ENCODE measurements at regions not wholly inside any gene's neighbourhood (a gene's known extent, or its start where the extent isn't known, plus 50 kb on each side); places are given as distances from the start of the nearest gene placed in this dataset.

- Mint-ChIP-seq H3K4me1 (no peaks in the 10 kb centered on the region), H3K36me3 (no peaks in the 10 kb centered on the region), H3K9me3 (peaks cover 0 to 8% (median 0%) of the 10 kb centered on the region in 7 donors), H3K27me3 (peaks cover 10% of the 10 kb centered on the region), H3K27ac (no peak overlapping the region), H3K4me3 (no peak overlapping the region)
- no peak for DNase-seq
- H3K4me1 ChIP-seq (ENCODE audit: control insufficient read depth, insufficient read depth, low read length, poor library complexity, severe bottlenecking) = no peaks in the 10 kb centered on the region
- no peaks in the 10 kb centered on the region for H3K36me3 ChIP-seq (ENCODE audit: control insufficient read depth, insufficient read depth, low read length)
- H3K27me3 ChIP-seq (ENCODE audit: control insufficient read depth, insufficient read depth, low read length) = no peaks in the 10 kb centered on the region
- ATAC-seq (ENCODE audit: low read depth in 2 of 2) = no peak
- no peaks in the 10 kb centered on the region for H3K9me3 ChIP-seq (ENCODE audit: control insufficient read depth in 2 of 2, low read length in 2 of 2)
- H3K27ac ChIP-seq (ENCODE audit: insufficient read depth, low read length, poor library complexity, severe bottlenecking) = no peak overlapping the region
- H3K4me3 ChIP-seq (ENCODE audit: low read depth, low read length) = no peak overlapping the region
These were observed 107.7 kb downstream of the FOXF2 start for GRCh38 chr6:1496836-1497760.

- DNase-seq (no peak), ATAC-seq (ENCODE audit: low read depth in 2 of 2) (no peak)
- no peaks in the 10 kb centered on the region for H3K9me3 ChIP-seq (ENCODE audit: control insufficient read depth in 2 of 2, low read length in 2 of 2)
- H3K4me1 Mint-ChIP-seq = no peaks in the 10 kb centered on the region
- H3K4me3 ChIP-seq (ENCODE audit: low read depth, low read length) = no peak overlapping the region
- H3K27me3 ChIP-seq (ENCODE audit: control insufficient read depth, insufficient read depth, low read length) = no peaks in the 10 kb centered on the region
- H3K27ac ChIP-seq (ENCODE audit: insufficient read depth, low read length, poor library complexity, severe bottlenecking) = no peak overlapping the region
- H3K4me3 Mint-ChIP-seq = no peak overlapping the region
- no peaks in the 10 kb centered on the region for H3K36me3 ChIP-seq (ENCODE audit: control insufficient read depth, insufficient read depth, low read length)
- peaks cover 0 to 8% (median 0%) of the 10 kb centered on the region in 7 donors for H3K9me3 Mint-ChIP-seq
- no peaks in the 10 kb centered on the region for H3K36me3 Mint-ChIP-seq
- H3K27me3 Mint-ChIP-seq = peaks cover 10% of the 10 kb centered on the region
- no peaks in the 10 kb centered on the region for H3K4me1 ChIP-seq (ENCODE audit: control insufficient read depth, insufficient read depth, low read length, poor library complexity, severe bottlenecking)
- no peak overlapping the region for H3K27ac Mint-ChIP-seq
These were observed 108.4 kb downstream of the FOXF2 start for GRCh38 chr6:1497761-1498105.

GRCh38 chr6:1498491-1499113, 109.2 kb downstream of the FOXF2 start:
- Mint-ChIP-seq H3K27me3 (peaks cover 10% of the 10 kb centered on the region), H3K9me3 (peaks cover 0 to 8% (median 0%) of the 10 kb centered on the region in 7 donors)

GRCh38 chr6:1499777-1500176, 109.9 kb upstream of the FOXC1 start:
- H3K27ac Mint-ChIP-seq = no peak overlapping the region
- Histone ChIP-seq H3K9me3 (ENCODE audit: control insufficient read depth in 2 of 2, low read length in 2 of 2) (no peaks in the 10 kb centered on the region), H3K27ac (ENCODE audit: insufficient read depth, low read length, poor library complexity, severe bottlenecking) (no peak overlapping the region), H3K4me1 (ENCODE audit: control insufficient read depth, insufficient read depth, low read length, poor library complexity, severe bottlenecking) (no peaks in the 10 kb centered on the region), H3K4me3 (ENCODE audit: low read depth, low read length) (no peak overlapping the region), H3K27me3 (ENCODE audit: control insufficient read depth, insufficient read depth, low read length) (peaks cover 2% of the 10 kb centered on the region), H3K36me3 (ENCODE audit: control insufficient read depth, insufficient read depth, low read length) (no peaks in the 10 kb centered on the region)
- H3K4me3 Mint-ChIP-seq = no peak overlapping the region
- H3K36me3 Mint-ChIP-seq = no peaks in the 10 kb centered on the region
- peaks cover 10% of the 10 kb centered on the region for H3K27me3 Mint-ChIP-seq
- H3K4me1 Mint-ChIP-seq = no peaks in the 10 kb centered on the region
- no peak for ATAC-seq (ENCODE audit: low read depth in 2 of 2)
- DNase-seq = no peak
- H3K9me3 Mint-ChIP-seq = peaks cover 0 to 8% (median 0%) of the 10 kb centered on the region in 7 donors

More at GRCh38 chr6:1498491-1499113, 109.2 kb downstream of the FOXF2 start:
- no peaks in the 10 kb centered on the region for H3K36me3 ChIP-seq (ENCODE audit: control insufficient read depth, insufficient read depth, low read length)
- H3K9me3 ChIP-seq (ENCODE audit: control insufficient read depth in 2 of 2, low read length in 2 of 2) = no peaks in the 10 kb centered on the region
- H3K4me3 Mint-ChIP-seq = no peak overlapping the region
- no peaks in the 10 kb centered on the region for H3K4me1 Mint-ChIP-seq
- no peak overlapping the region for H3K27ac ChIP-seq (ENCODE audit: insufficient read depth, low read length, poor library complexity, severe bottlenecking)
- DNase-seq = peak in 1 of 3 donors; percentile 4
- H3K27me3 ChIP-seq (ENCODE audit: control insufficient read depth, insufficient read depth, low read length) = peaks cover 2% of the 10 kb centered on the region
- H3K4me3 ChIP-seq (ENCODE audit: low read depth, low read length) = no peak overlapping the region
- H3K36me3 Mint-ChIP-seq = no peaks in the 10 kb centered on the region
- ATAC-seq (ENCODE audit: low read depth in 2 of 2) = no peak
- no peak overlapping the region for H3K27ac Mint-ChIP-seq
- H3K4me1 ChIP-seq (ENCODE audit: control insufficient read depth, insufficient read depth, low read length, poor library complexity, severe bottlenecking) = no peaks in the 10 kb centered on the region

DNA sequence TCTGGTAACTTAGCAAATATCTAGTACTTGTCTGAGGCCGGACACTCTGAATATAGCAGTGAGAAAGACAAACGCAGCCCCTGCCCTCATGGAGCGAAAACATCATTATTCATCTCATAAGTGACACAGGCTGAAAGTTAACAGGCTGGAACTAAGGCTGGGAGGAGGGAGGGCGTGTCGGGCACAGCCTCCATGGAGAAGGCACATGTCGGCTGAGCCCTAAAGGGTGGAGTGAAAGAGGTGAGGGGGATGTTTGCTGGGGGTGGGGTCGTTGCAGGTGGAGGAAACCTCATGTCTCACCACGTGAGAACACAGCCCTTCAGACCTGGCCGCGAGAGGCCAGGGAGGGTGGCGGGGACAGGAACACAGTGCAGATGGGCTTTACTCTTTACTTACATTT, 108.8 kb upstream of the FOXC1 start:
- Mint-ChIP-seq H3K4me3 (no peak overlapping the region), H3K36me3 (no peaks in the 10 kb centered on the region), H3K4me1 (no peaks in the 10 kb centered on the region), H3K27me3 (peaks cover 10% of the 10 kb centered on the region), H3K27ac (no peak overlapping the region), H3K9me3 (peaks cover 0 to 8% (median 0%) of the 10 kb centered on the region in 7 donors)
- peaks cover 2% of the 10 kb centered on the region for H3K27me3 ChIP-seq (ENCODE audit: control insufficient read depth, insufficient read depth, low read length)
- H3K27ac ChIP-seq (ENCODE audit: insufficient read depth, low read length, poor library complexity, severe bottlenecking) = no peak overlapping the region
- DNase-seq (no peak), ATAC-seq (ENCODE audit: low read depth in 2 of 2) (no peak)
- no peaks in the 10 kb centered on the region for H3K9me3 ChIP-seq (ENCODE audit: control insufficient read depth in 2 of 2, low read length in 2 of 2)
- no peaks in the 10 kb centered on the region for H3K36me3 ChIP-seq (ENCODE audit: control insufficient read depth, insufficient read depth, low read length)
- H3K4me3 ChIP-seq (ENCODE audit: low read depth, low read length) = no peak overlapping the region
- no peaks in the 10 kb centered on the region for H3K4me1 ChIP-seq (ENCODE audit: control insufficient read depth, insufficient read depth, low read length, poor library complexity, severe bottlenecking)

GRCh38 chr6:1502041-1502440, 107.7 kb upstream of the FOXC1 start:
- DNase-seq (no peak), ATAC-seq (ENCODE audit: low read depth in 2 of 2) (no peak)
- H3K36me3 ChIP-seq (ENCODE audit: control insufficient read depth, insufficient read depth, low read length) = no peaks in the 10 kb centered on the region
- no peaks in the 10 kb centered on the region for H3K36me3 Mint-ChIP-seq
- H3K9me3 Mint-ChIP-seq = peaks cover 0 to 3% (median 0%) of the 10 kb centered on the region in 7 donors
- no peak overlapping the region for H3K4me3 Mint-ChIP-seq
- H3K27me3 Mint-ChIP-seq = peaks cover 20% of the 10 kb centered on the region
- H3K4me3 ChIP-seq (ENCODE audit: low read depth, low read length) = no peak overlapping the region
- no peaks in the 10 kb centered on the region for H3K4me1 Mint-ChIP-seq
- H3K27ac ChIP-seq (ENCODE audit: insufficient read depth, low read length, poor library complexity, severe bottlenecking) = no peak overlapping the region
- no peaks in the 10 kb centered on the region for H3K9me3 ChIP-seq (ENCODE audit: control insufficient read depth in 2 of 2, low read length in 2 of 2)
- H3K27ac Mint-ChIP-seq = no peak overlapping the region
- H3K27me3 ChIP-seq (ENCODE audit: control insufficient read depth, insufficient read depth, low read length) = peaks cover 2% of the 10 kb centered on the region
- H3K4me1 ChIP-seq (ENCODE audit: control insufficient read depth, insufficient read depth, low read length, poor library complexity, severe bottlenecking) = no peaks in the 10 kb centered on the region

DNA sequence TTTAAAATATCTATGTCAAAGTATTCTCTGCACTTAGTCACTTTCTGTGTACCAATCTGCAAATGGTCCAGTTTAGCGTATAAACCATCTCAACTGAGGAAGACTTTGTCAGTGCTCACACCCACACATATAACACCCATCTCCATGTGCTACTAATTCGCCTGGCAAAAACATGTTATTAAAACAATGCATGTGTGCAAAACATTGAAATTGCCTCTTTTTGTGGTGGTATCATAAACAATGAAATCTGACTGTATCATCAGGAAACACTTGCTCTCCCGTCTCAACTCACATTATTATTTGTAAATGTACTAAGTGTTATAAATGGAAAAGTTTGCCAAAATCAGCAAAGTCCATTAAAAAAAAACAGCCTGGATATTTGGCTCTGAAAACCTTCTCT, 105.9 kb upstream of the FOXC1 start:
- Mint-ChIP-seq H3K36me3 (no peaks in the 10 kb centered on the region), H3K4me3 (no peak overlapping the region), H3K4me1 (no peaks in the 10 kb centered on the region), H3K27me3 (peaks cover 20% of the 10 kb centered on the region), H3K27ac (no peak overlapping the region), H3K9me3 (peaks cover 0 to 3% (median 0%) of the 10 kb centered on the region in 7 donors)
- H3K27me3 ChIP-seq (ENCODE audit: control insufficient read depth, insufficient read depth, low read length) = peaks cover 2% of the 10 kb centered on the region
- H3K27ac ChIP-seq (ENCODE audit: insufficient read depth, low read length, poor library complexity, severe bottlenecking) = no peak overlapping the region
- no peaks in the 10 kb centered on the region for H3K36me3 ChIP-seq (ENCODE audit: control insufficient read depth, insufficient read depth, low read length)
- no peaks in the 10 kb centered on the region for H3K4me1 ChIP-seq (ENCODE audit: control insufficient read depth, insufficient read depth, low read length, poor library complexity, severe bottlenecking)
- H3K4me3 ChIP-seq (ENCODE audit: low read depth, low read length) = no peak overlapping the region
- no peaks in the 10 kb centered on the region for H3K9me3 ChIP-seq (ENCODE audit: control insufficient read depth in 2 of 2, low read length in 2 of 2)
- ATAC-seq (ENCODE audit: low read depth in 2 of 2) (no peak), DNase-seq (no peak)

Measured in CD4-positive, CD25-positive, alpha-beta regulatory T cell (primary cell).